PC-9 (cell line): ENCODE measurements at regions not wholly inside any gene's neighbourhood (a gene's known extent, or its start where the extent isn't known, plus 50 kb on each side); places are given as distances from the start of the nearest gene placed in this dataset.

Experiments
- BruUV-seq: library from RNA; stranded (reverse); fragments of 400-500 nt; replicated peaks from 2 replicates; lab custom pipeline; 2021; lab: Mats Ljungman, UMichigan
- CTCF ChIA-PET: fragments of 300-600 bp; sonication (Branson Sonifier 250); formaldehyde crosslinking; loops from one replicate; lab custom pipeline; 2022; ENCODE audit warnings: antibody characterized with exemption; lab: Charles Lee
- POLR2A ChIA-PET: fragments of 300-600 bp; sonication (Branson Sonifier 250); formaldehyde crosslinking; loops from one replicate; lab custom pipeline; 2022; ENCODE audit warnings: antibody characterized with exemption; ENCODE audit not compliant: unreplicated experiment; lab: Charles Lee
- DNase-seq, 2 experiments: peaks; one replicate each; pipeline versions ENCODE4 v3.0.0 to v3.0.0-alpha.2; 2015 to 2022; ENCODE audit warnings: mixed read lengths in 1 of 2
- H2AFZ ChIP-seq: fragments of 200-600 bp; sonication (generic); 2 replicates; pipeline ENCODE4 v1.8.1; 2017; ENCODE audit warnings: antibody characterized with exemption
- H3F3A ChIP-seq: fragments of 200-600 bp; sonication (generic); 2 replicates; pipeline ENCODE4 v1.8.1; 2017; ENCODE audit warnings: antibody characterized with exemption, mild to moderate bottlenecking, low read depth; ENCODE audit not compliant: insufficient read depth
- H3K27ac ChIP-seq: fragments of 200-600 bp; sonication (generic); 2 replicates; pipeline ENCODE4 v1.6.1; 2016; ENCODE audit warnings: mixed run types
- H3K27me3 ChIP-seq: fragments of 200-600 bp; sonication (generic); 2 replicates; pipeline ENCODE4 v1.6.1; 2016; ENCODE audit warnings: low read depth, mixed run types; ENCODE audit not compliant: insufficient read depth
- H3K36me3 ChIP-seq: fragments of 200-600 bp; sonication (generic); 2 replicates; pipeline ENCODE4 v1.6.1; 2016; ENCODE audit warnings: low read depth, mixed run types
- H3K4me1 ChIP-seq: fragments of 200-600 bp; sonication (generic); replicated peaks from 2 replicates; pipeline ENCODE4 v1.6.1; 2016; ENCODE audit warnings: mixed run types; ENCODE audit not compliant: insufficient read depth
- H3K4me2 ChIP-seq: fragments of 200-600 bp; sonication (generic); 2 replicates; pipeline ENCODE4 v1.6.1; 2017; ENCODE audit warnings: mixed run types
- H3K4me3 ChIP-seq: fragments of 200-600 bp; sonication (generic); 2 replicates; pipeline ENCODE4 v1.6.1; 2016; ENCODE audit warnings: mixed run types
- H3K79me2 ChIP-seq: fragments of 200-600 bp; sonication (generic); 2 replicates; pipeline ENCODE4 v1.6.1; 2017; ENCODE audit warnings: low read depth, mixed run types
- H3K9me2 ChIP-seq: fragments of 200-600 bp; sonication (generic); 2 replicates; pipeline ENCODE4 v1.8.1; 2017; ENCODE audit warnings: mild to moderate bottlenecking; ENCODE audit not compliant: insufficient read depth
- H3K9me3 ChIP-seq: fragments of 200-600 bp; sonication (generic); 2 replicates; pipeline ENCODE4 v1.8.1; 2016; ENCODE audit warnings: low read depth; ENCODE audit not compliant: insufficient read depth
- H4K20me1 ChIP-seq: fragments of 200-600 bp; sonication (generic); 2 replicates; pipeline ENCODE4 v1.8.1; 2017; ENCODE audit not compliant: insufficient read depth
- EZH2 ChIP-seq: fragments of 200-600 bp; sonication (generic); IDR thresholded peaks from 2 replicates; pipeline ENCODE4 v1.8.0; 2017; ENCODE audit warnings: antibody characterized with exemption, low read depth
- intact Hi-C: fragments of 100-400 bp; cut with micrococcal nuclease; formaldehyde crosslinking; loops from one replicate; pipeline ENCODE4 v1.10.0; 2022; ENCODE audit not compliant: unreplicated experiment
- TF ChIP-seq, protein P1 (sequence below): fragments of 200-600 bp; sonication (generic); conservative IDR thresholded peaks from 2 replicates; pipeline ENCODE4 v1.6.1; 2017; ENCODE audit warnings: mixed run types, antibody characterized with exemption, mild to moderate bottlenecking, moderate library complexity

DNA sequence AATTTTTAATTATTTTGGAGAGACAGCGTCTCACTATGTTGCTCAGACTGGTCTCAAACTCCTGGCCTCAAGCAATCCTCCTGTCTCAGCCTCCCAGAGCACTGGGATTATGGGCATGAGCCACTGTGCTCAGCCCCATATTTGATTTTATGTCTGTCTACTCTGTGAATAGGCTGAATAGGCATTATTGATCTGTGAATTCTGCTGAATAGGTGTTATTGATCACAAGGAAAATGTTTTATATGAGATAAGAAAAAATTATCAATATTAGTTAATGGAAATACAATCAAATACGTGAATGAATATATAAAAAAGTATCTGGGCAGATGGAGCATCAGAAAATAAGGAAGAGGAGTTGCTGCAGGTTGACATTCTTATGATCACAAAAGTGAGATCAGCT is 483.4 kb upstream of the LARGE1 start:
- Histone ChIP-seq H3K27me3 (no peaks in the 10 kb centered on the region), H4K20me1 (no peaks in the 10 kb centered on the region), H2AFZ (no peak overlapping the region), H3K79me2 (no peaks in the 10 kb centered on the region), H3F3A (no peaks in the 10 kb centered on the region), H3K4me2 (no peak overlapping the region), H3K27ac (no peak overlapping the region), H3K4me3 (no peak overlapping the region), H3K4me1 (no peaks in the 10 kb centered on the region), H3K9me2 (no peaks in the 10 kb centered on the region), H3K9me3 (no peaks in the 10 kb centered on the region), H3K36me3 (no peaks in the 10 kb centered on the region)
- CTCF ChIA-PET = no interaction called here
- POLR2A ChIA-PET = no interaction called here
- no TSS peak for BruUV-seq
- TF ChIP-seq EZH2 = no peak
- TF ChIP-seq, protein P1, sequence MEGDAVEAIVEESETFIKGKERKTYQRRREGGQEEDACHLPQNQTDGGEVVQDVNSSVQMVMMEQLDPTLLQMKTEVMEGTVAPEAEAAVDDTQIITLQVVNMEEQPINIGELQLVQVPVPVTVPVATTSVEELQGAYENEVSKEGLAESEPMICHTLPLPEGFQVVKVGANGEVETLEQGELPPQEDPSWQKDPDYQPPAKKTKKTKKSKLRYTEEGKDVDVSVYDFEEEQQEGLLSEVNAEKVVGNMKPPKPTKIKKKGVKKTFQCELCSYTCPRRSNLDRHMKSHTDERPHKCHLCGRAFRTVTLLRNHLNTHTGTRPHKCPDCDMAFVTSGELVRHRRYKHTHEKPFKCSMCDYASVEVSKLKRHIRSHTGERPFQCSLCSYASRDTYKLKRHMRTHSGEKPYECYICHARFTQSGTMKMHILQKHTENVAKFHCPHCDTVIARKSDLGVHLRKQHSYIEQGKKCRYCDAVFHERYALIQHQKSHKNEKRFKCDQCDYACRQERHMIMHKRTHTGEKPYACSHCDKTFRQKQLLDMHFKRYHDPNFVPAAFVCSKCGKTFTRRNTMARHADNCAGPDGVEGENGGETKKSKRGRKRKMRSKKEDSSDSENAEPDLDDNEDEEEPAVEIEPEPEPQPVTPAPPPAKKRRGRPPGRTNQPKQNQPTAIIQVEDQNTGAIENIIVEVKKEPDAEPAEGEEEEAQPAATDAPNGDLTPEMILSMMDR = no peak
- intact Hi-C loops = no loop called here
- DNase-seq = no peak

DNA sequence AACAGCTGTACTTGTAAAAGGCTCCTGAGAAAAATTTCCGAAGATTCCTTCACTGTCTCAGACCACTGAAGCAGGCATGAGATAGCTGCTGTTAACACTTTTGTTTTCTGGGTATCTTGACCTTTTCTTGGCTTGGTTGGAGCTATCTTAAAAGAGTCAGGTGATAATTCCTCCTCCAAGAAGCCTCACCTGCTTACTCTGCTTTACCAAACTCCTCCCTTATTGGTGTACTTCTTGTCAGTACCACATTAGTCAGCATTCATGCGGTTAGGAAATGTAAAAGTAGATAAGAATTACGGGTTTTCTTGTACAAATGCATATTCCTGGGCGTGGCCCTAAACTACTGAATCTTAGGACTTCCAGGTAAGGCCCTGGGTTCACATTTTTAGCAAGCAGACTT is 489.8 kb upstream of the LARGE1 start:
- no TSS peak for BruUV-seq
- no peaks in the 10 kb centered on the region for H3K27me3 ChIP-seq
- TF ChIP-seq EZH2 = no peak
- TF ChIP-seq, protein P1 = no peak
- no peaks in the 10 kb centered on the region for H3F3A ChIP-seq
- no peak overlapping the region for H3K27ac ChIP-seq
- ChIA-PET POLR2A (no interaction called here), CTCF (interaction anchor here (0.6 kb wide), 1 partner anchor 585 kb away, joined by 4 read pairs; no protein-coding TSS in a partner anchor)
- no peaks in the 10 kb centered on the region for H3K4me1 ChIP-seq
- no peaks in the 10 kb centered on the region for H3K79me2 ChIP-seq
- no peaks in the 10 kb centered on the region for H3K9me2 ChIP-seq
- no peak for DNase-seq
- intact Hi-C loops = loop anchor here (10.0 kb wide), 1 partner anchor 1715 kb away; no protein-coding TSS in a partner anchor
- no peaks in the 10 kb centered on the region for H3K9me3 ChIP-seq
- no peak overlapping the region for H3K4me3 ChIP-seq
- no peaks in the 10 kb centered on the region for H3K36me3 ChIP-seq
- no peak overlapping the region for H2AFZ ChIP-seq
- no peaks in the 10 kb centered on the region for H4K20me1 ChIP-seq
- no peak overlapping the region for H3K4me2 ChIP-seq

DNA sequence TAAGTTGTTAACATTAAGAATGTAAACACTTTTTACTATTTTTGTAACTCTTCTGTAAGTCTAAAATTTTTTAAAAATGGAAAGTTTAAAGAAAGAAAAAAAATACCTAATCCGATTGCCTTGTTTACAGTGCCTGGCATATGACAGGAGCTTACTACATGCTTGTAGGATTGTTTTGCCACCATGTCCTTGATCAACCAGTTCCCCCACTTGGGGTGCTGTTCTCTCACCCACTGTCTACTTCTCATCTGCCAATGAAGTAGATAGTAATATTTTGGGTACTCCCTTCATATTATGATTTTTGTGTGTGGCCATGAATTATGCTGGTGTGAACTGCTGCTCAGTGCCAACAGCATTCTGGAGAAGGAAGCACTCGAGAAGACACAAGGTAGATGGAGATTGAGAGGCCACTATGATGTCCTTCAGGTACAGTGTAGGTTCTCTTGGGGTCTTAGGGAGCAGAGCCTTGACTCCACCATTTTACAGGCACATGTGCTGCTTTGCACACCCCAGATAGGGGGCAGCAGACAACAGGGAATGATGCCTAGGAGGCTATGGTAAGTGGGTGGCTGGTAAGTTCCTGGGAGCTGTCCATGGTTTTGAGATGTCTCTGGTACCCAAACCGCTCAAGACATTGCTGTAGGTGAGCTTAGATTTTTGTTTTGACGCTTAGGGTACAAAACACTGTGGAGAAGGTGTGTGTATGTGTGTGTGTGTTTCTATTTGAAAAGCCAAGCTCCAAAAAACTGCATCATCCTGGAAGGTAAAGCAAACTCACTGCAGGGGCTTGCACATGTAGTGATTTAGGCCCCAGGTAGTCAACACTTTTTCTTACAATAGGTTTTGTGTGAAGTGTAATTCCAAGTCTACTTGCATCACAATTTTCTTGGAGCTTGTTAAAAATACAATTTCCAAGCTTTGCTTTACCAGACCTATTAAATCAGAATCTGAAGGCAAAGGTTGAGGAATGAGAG is 494.5 kb upstream of the LARGE1 start:
- DNase-seq = peak; percentile 62 to 67
- TF ChIP-seq, protein P1 = peak; percentile 82
- no peak for TF ChIP-seq EZH2
- Histone ChIP-seq H3K27me3 (no peaks in the 10 kb centered on the region), H2AFZ (no peak overlapping the region), H3K4me1 (no peaks in the 10 kb centered on the region), H3K9me3 (no peaks in the 10 kb centered on the region), H3K79me2 (no peaks in the 10 kb centered on the region), H3K27ac (no peak overlapping the region), H3K4me3 (no peak overlapping the region), H3K4me2 (no peak overlapping the region), H3K36me3 (no peaks in the 10 kb centered on the region), H4K20me1 (no peaks in the 10 kb centered on the region), H3F3A (no peaks in the 10 kb centered on the region), H3K9me2 (no peaks in the 10 kb centered on the region)
- ChIA-PET POLR2A (no interaction called here), CTCF (interaction anchor here (0.6 to 0.8 kb wide), 2 partner anchors 312 to 735 kb away, joined by 3 to 4 read pairs; no protein-coding TSS in a partner anchor)
- intact Hi-C loops = loop anchor here (1.0 to 10.0 kb wide), 4 partner anchors 610 to 1710 kb away; no protein-coding TSS in a partner anchor
- no TSS peak for BruUV-seq
